GM19395 (cell line): ENCODE measurements at regions not wholly inside any gene's neighbourhood (a gene's known extent, or its start where the extent isn't known, plus 50 kb on each side); places are given as distances from the start of the nearest gene placed in this dataset.
"Not testable (repeated sequence)": the region's sequence is repeated elsewhere in the genome, so short reads cannot be mapped to it uniquely, and the experiment has no call there.

Experiments
- ATAC-seq: cut with Tn5 transposase; IDR thresholded peaks from one replicate; pipeline ENCODE4 v1.9.1; 2021; ENCODE audit warnings: mild to moderate bottlenecking, moderate library complexity; ENCODE audit not compliant: unreplicated experiment

DNA sequence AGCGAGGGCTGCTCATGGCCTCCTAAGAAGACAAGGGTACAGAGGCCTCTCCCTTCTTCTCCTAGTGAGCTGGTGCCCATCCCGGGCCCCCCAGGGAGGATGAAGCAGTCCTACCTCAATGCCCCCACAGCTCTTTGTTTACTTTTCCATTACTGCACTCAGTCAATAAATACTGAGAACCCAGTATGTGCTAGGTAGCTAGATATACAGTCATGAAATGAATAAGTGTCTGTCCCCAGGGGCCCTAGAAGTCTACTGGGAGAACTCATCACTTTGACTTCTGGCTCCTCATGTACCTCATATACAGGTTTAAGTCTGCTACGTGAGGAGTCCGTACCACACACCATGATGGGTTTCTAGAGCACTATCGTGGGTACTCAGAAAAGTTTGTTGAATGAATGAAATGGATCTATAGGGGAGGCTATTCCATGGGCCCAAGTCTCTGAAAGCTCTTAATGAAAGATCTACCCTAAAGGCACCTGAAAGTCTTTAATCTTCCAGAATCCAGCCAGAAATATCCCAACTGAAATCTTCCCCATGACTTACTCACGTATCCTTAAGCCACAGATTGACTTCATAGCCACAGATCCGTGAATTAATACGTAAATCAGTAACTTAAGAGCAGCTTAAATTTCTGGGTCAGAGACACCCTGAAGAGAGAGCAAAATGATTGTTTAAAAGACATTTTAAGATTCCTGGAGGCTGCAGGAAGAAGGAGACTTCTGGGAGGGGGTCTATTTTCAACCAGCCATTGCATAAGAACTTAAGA, 51.6 kb upstream of the POMP start:
- no peak for ATAC-seq

DNA sequence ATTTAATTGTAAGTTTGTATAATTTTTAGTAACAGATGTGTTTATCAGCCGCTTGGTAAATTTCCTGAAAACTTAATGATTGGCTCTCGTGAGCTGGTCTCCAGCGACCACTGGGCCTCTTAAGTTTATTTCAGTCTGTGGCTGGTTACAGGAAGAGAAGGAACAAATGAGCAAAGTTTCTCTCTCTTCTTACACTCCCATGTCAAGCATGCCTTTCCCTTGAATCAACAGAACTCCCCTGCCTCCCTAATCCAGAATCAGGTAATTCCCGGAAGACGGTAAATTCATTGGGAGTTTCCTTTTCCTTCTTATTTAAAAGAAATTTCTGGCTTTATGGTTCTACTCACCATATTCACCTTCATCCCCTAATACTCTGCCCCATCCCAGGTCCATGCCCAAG, 52.5 kb upstream of the POMP start:
- no peak for ATAC-seq

GRCh38 chr13:28605147-28605546, 53.8 kb upstream of the POMP start:
- ATAC-seq, result not testable (repeated sequence)

DNA sequence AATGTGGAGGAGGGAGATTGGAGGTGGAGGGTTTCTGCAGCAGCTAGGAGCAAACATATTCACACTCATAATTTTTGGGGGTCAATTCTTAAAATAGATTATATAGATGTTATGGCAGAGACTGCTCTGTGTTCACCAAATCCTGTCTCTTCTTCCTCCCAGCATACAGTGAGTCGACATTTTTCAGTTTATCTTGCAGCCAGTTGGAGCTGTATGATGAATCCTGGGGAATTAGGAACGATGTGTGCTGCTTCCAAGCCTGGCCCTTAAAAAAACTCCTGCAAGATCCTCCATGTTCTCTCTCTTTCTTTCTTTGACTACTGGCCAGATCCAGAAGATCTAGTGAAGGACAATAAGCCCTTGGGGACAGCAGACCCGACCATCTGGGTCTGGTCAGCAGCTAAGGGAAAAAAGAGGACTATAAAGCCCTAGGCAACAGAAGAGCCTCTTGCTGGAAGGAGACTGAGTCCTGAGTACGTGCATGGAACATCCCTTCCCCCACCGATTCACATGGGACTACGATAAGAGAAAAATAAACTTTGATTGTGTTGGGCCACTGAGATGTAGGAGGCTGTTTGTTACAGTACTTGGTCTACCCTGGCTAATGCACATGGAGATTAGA, 55.8 kb upstream of the POMP start:
- ATAC-seq, result no peak

DNA sequence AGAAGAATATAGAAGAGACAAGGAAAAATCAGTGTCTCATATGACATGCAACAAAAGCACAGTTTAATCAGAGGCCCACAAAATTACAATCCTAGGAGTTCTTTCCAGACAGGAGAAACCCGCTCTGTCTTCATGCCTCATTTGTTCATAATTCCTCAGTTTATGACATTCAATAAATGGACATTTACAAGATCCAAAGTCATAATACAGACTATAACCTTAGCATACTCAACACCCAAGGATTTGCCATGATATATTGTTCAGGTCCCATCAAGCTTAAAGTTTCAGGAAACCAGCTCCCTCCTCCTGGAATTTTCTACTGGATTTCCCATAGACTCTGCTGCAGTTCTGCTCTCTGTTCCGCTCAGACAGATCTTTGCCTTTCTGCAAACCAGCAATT, 56.4 kb upstream of the POMP start:
- ATAC-seq, result no peak

DNA sequence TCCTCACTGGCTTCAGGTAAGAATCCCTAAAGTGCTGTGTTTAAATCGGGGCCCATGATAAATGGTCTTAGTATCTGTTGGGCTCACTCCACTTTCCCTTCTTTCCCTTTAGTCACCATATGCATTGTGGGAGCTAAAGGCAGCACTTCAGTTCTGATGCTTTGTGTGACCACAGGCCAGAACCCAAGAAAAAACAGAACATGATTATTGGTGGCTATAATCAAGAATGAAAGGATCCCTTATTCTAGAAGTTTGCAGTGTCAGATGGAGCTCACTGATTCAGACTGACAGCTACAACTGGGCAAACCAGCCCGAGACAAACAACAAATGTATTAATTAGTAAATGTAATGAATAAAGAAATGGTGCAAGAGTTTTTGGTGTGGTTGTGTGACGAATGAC, 57.3 kb upstream of the POMP start:
- ATAC-seq, result no peak

DNA sequence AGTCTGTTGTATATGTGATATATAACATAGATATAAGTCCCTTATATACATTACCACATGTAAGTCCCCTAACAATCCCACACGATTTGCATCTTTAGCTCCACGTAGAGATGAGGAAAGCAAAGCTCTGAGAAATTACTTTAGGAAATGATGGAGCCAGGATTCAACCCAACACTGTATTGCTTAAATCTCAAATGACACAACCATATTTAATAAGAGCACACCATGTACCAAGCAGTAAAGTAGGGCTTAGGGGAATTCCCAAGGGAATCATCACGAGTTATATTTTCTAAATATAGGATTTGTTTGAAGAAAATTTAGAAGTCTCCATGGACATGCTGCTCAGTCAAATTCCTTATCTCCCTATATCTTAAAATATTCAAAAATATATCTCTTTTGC, 61.3 kb upstream of the POMP start:
- no peak for ATAC-seq

- no peak for ATAC-seq
These were observed 68.5 kb upstream of the POMP start for GRCh38 chr13:28590461-28590860.

DNA sequence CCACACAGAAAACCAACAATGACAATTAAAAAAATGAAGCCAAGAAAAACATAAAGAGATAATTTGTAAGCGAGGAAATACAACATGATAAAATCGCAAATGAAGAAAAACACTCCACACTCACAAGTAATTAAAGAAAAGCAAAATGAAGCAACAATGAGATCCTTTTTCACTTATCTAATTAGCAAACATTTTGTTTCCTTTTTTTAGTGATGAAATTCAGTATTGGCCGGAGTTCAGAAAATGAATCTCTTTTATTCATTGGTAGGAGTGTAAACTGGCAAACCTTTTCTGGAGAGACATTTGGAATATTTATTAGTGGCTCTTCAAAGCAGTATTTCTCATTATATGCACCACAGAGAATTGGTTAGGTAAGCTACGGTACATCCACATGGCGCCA, 70.6 kb upstream of the POMP start:
- ATAC-seq, result no peak

- no peak for ATAC-seq
These were observed 71.8 kb upstream of the POMP start for GRCh38 chr13:28587174-28587540.

- no peak for ATAC-seq
These were observed 72.3 kb upstream of the POMP start for GRCh38 chr13:28586439-28587173.

DNA sequence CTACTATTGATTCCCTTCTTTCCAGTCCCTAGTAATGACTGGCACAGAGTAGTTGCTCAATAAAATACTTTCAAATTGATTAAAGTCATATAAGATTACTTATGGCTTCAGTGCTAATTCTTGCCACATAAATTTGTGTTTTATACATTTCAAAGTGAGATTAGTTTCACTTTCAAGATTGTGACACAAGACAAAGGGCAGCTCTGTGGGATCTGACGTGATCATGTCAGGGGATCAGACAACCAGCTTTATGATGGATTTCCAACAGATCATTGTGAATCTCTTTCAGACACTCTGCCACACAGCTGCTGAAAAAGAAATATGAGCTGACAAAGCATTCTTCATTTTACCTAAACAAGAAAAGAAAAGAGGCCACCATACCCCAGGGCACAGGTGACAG, 73.4 kb upstream of the POMP start:
- ATAC-seq, result no peak

- ATAC-seq, result no peak
These were observed 74.0 kb upstream of the POMP start for GRCh38 chr13:28584873-28585381.

GRCh38 chr13:28583651-28584091, 75.3 kb upstream of the POMP start:
- no peak for ATAC-seq

DNA sequence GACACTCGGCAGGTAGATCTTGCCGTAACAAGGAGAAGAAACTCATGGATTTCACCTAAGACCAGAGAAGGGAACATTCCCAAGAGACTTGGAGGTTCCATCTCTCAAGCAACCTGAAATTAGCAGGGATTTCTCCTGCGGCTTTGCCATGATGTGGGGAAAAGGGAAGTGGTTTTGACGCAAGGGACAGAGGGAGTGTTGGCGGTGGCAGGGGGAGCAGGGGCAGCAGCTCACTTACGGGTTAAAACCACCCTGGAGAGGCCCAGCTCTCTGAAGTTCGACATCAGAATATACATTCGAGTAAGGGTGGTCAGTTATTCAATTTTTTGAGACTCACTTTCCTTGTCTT, 76.1 kb upstream of the POMP start:
- ATAC-seq, result no peak

GRCh38 chr13:28582225-28582891, 76.6 kb upstream of the POMP start:
- no peak for ATAC-seq

DNA sequence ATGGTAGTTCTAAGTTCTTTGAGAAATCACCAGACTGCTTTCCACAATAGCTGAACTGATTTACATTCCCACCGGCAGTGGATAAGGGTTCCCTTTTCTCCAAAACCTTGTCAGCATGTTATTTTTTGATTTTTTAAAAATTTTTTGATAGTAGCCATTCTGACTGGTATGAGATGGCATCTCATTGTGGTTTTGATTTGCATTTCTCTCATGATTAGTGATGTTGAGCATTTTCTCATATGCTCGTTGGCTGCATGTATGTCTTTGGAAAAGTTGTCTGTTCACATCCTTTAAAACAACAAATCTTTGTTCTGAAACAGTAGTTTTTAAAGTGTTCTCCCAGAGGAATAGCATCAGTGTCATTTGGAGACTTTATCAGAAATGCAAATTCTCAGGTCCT, 77.5 kb upstream of the POMP start:
- no peak for ATAC-seq

DNA sequence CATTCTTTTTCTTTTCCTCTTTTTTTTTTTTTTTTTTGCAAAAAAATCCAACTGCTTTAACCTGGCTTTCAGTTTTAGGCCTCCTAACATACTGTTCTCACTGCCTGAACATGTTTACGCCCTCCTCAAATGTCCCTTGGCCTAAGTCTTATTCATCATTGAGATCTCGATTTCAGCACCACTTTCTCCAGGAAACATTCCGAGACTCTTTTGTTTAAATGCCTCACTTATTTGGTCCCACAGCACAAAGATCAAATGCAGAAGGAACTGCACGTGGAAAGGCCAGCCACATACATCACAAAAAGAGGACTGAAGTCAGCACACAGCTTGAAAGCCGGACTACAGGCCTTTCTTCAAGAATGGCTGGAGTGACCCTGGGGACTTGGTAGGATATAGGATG, 79.2 kb upstream of the POMP start:
- ATAC-seq, result no peak

- ATAC-seq, result no peak
These were observed 79.6 kb upstream of the POMP start for GRCh38 chr13:28579322-28579721.

DNA sequence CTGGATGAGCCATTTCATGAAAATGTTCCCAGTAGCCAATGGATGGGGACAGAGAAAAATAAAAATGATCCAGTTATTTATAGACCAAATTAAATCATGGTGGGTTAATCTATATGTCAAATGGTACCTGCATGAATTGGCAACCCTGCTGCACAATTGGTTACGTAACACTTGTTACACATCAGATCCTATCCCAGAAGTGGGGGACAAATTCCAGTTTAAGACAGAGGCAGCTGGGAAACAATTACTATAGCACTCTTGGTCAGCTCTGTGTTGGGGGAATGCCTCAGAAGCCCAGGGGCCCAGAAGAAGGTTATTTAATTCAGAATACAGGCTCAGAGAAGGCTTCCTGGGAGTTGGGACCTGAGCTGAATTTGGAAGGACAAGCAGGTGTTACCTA, 81.1 kb upstream of the FLT1 start:
- ATAC-seq, result no peak

GRCh38 chr13:28575200-28575599, 80.3 kb upstream of the FLT1 start:
- no peak for ATAC-seq
